GM12878 (cell line): ENCODE measurements at regions not wholly inside any gene's neighbourhood (a gene's known extent, or its start where the extent isn't known, plus 50 kb on each side); places are given as distances from the start of the nearest gene placed in this dataset.

Experiments used
- BCLAF1 ChIP-seq: fragments of 450-650 bp; IDR thresholded peaks from 2 replicates; pipeline ENCODE4 v1.6.1; 2017; ENCODE audit warnings: antibody characterized with exemption, mild to moderate bottlenecking, moderate library complexity
- E4F1 ChIP-seq: fragments of 450-650 bp; IDR thresholded peaks from 2 replicates; pipeline ENCODE4 v1.6.1; 2018; ENCODE audit warnings: borderline replicate concordance, mild to moderate bottlenecking; ENCODE audit not compliant: partially characterized antibody
- HDAC6 ChIP-seq: fragments of 200-600 bp; sonication (generic); IDR thresholded peaks from one replicate; pipeline ENCODE4 v1.8.0; 2017; ENCODE audit warnings: antibody characterized with exemption; ENCODE audit not compliant: unreplicated experiment
- PAX5 ChIP-seq: IDR thresholded peaks from 2 replicates; pipeline ENCODE4 v1.6.1; 2011; ENCODE audit warnings: low read depth, low read length, borderline replicate concordance
- RFX5 ChIP-seq: IDR thresholded peaks from 2 replicates; pipeline ENCODE4 v1.6.1; 2011; ENCODE audit warnings: low read depth, low read length, improper control_type of control experiment
- RUNX3 ChIP-seq: IDR thresholded peaks from 2 replicates; pipeline ENCODE4 v1.6.1; 2012; ENCODE audit warnings: low read length, inconsistent platforms
- ZBTB11 ChIP-seq: fragments of 450-650 bp; formaldehyde crosslinking; IDR thresholded peaks from 2 replicates; pipeline ENCODE4 v1.5.0; 2022; ENCODE audit warnings: mild to moderate bottlenecking, missing genetic modification characterization

GRCh38 chr12:91565846-91566245 lies 383.2 kb upstream of the DCN start (continued):
- no peak for TF ChIP-seq RFX5
- TF ChIP-seq BCLAF1: no peak
- TF ChIP-seq HDAC6: no peak
- TF ChIP-seq E4F1: no peak
- TF ChIP-seq PAX5: no peak
- TF ChIP-seq RUNX3: no peak
- TF ChIP-seq ZBTB11 (CRISPR knock-in tag): no peak
